CD14-positive monocyte (primary cell): ENCODE measurements at regions not wholly inside any gene's neighbourhood (a gene's known extent, or its start where the extent isn't known, plus 50 kb on each side); places are given as distances from the start of the nearest gene placed in this dataset.

Experiments
- DNase-seq, 3 donors: peaks; one replicate each; pipeline ENCODE4 v3.0.0-alpha.2; 2011 to 2022
- H2AFZ ChIP-seq: 2 replicates; pipeline ENCODE4 v1.6.0; 2012; ENCODE audit warnings: mild to moderate bottlenecking, low read depth, low read length, inconsistent platforms; ENCODE audit not compliant: insufficient read depth, poor library complexity, severe bottlenecking
- H3K27ac ChIP-seq, 2 donors: 1 replicate in 1 of 2; 2 replicates in 1 of 2; pipeline ENCODE4 v1.5.1; 2012 to 2013; ENCODE audit warnings: low read length in 2 of 2, control low read depth in 1 of 2, inconsistent platforms in 1 of 2, low read depth in 1 of 2, mild to moderate bottlenecking in 1 of 2
- H3K27me3 ChIP-seq, 2 donors: one replicate each; pipeline versions ENCODE4 v1.6.0 to v1.6.1; 2011 to 2013; ENCODE audit warnings: low read length in 2 of 2; ENCODE audit not compliant: control insufficient read depth in 2 of 2, insufficient read depth in 2 of 2
- H3K36me3 ChIP-seq, 2 donors: replicated peaks in 1 of 2; 1 replicate in 1 of 2; 2 replicates in 1 of 2; pipeline versions ENCODE4 v1.5.1 to v1.6.1; 2012 to 2013; ENCODE audit warnings: low read length in 2 of 2, control low read depth in 1 of 2, inconsistent platforms in 1 of 2, mild to moderate bottlenecking in 1 of 2; ENCODE audit not compliant: insufficient read depth in 2 of 2, control insufficient read depth in 1 of 2
- H3K4me1 ChIP-seq, 2 donors: 1 replicate in 1 of 2; 2 replicates in 1 of 2; pipeline versions ENCODE4 v1.5.1 to v1.6.1; 2012 to 2013; ENCODE audit warnings: low read length in 2 of 2, control low read depth in 1 of 2, inconsistent platforms in 1 of 2, mild to moderate bottlenecking in 1 of 2, moderate library complexity in 1 of 2; ENCODE audit not compliant: insufficient read depth in 2 of 2, control insufficient read depth in 1 of 2
- H3K4me2 ChIP-seq: replicated peaks from 2 replicates; pipeline ENCODE3; 2012; ENCODE audit warnings: low read length, moderate library complexity, mild to moderate bottlenecking; ENCODE audit not compliant: poor library complexity, severe bottlenecking; ENCODE audit errors: extremely low read depth
- H3K4me3 ChIP-seq, 3 experiments: fragments of 200-600 bp in 1 of 3; sonication (generic) in 1 of 3; replicated peaks in 1 of 3; 1 replicate in 2 of 3; 2 replicates in 1 of 3; pipeline ENCODE4 v1.5.1; 2011 to 2013; ENCODE audit warnings: low read length in 3 of 3, mild to moderate bottlenecking in 3 of 3, control low read depth in 2 of 3, low read depth in 2 of 3, inconsistent platforms in 1 of 3, moderate library complexity in 1 of 3
- H3K79me2 ChIP-seq: 2 replicates; pipeline ENCODE4 v1.6.0; 2012; ENCODE audit warnings: mild to moderate bottlenecking, control low read depth, inconsistent platforms, low read length, moderate library complexity; ENCODE audit not compliant: insufficient read depth
- H3K9ac ChIP-seq: 2 replicates; pipeline ENCODE4 v1.6.0; 2017; ENCODE audit warnings: low read length, mild to moderate bottlenecking; ENCODE audit not compliant: insufficient read depth, poor library complexity, severe bottlenecking
- H3K9me3 ChIP-seq, 2 donors: replicated peaks in 1 of 2; 1 replicate in 1 of 2; 2 replicates in 1 of 2; pipeline versions ENCODE4 v1.5.1 to v1.6.1; 2012 to 2013; ENCODE audit warnings: low read length in 2 of 2, control low read depth in 1 of 2; ENCODE audit not compliant: control insufficient read depth in 1 of 2, insufficient read depth in 1 of 2
- H4K20me1 ChIP-seq: 2 replicates; pipeline ENCODE4 v1.6.0; 2012; ENCODE audit warnings: mild to moderate bottlenecking, low read length, control low read depth, moderate library complexity; ENCODE audit not compliant: insufficient read depth
- H3K27ac Mint-ChIP-seq, 7 donors: one replicate each; pipeline ENCODE4 v1.8.0; 2020; ENCODE audit warnings: mild to moderate bottlenecking in 7 of 7, mixed read lengths in 7 of 7, moderate library complexity in 6 of 7, inconsistent platforms in 2 of 7
- H3K27me3 Mint-ChIP-seq, 3 donors: one replicate each; pipeline ENCODE4 v1.8.0; 2021 to 2022; ENCODE audit warnings: low read depth in 3 of 3, mild to moderate bottlenecking in 3 of 3, mixed read lengths in 3 of 3, moderate library complexity in 3 of 3, inconsistent platforms in 1 of 3
- H3K36me3 Mint-ChIP-seq, 2 donors: one replicate each; pipeline ENCODE4 v1.8.0; 2020; ENCODE audit warnings: mixed read lengths in 2 of 2, inconsistent platforms in 1 of 2, mild to moderate bottlenecking in 1 of 2
- H3K4me1 Mint-ChIP-seq: one replicate; pipeline ENCODE4 v1.8.0; 2020; ENCODE audit warnings: mild to moderate bottlenecking, mixed read lengths
- H3K4me3 Mint-ChIP-seq, 2 donors: one replicate each; pipeline ENCODE4 v1.8.0; 2020; ENCODE audit warnings: mild to moderate bottlenecking in 2 of 2, mixed read lengths in 2 of 2, moderate library complexity in 1 of 2
- H3K9me3 Mint-ChIP-seq, 7 donors: one replicate each; pipeline ENCODE4 v1.8.0; 2020 to 2022; ENCODE audit warnings: mixed read lengths in 7 of 7, mild to moderate bottlenecking in 6 of 7, moderate library complexity in 6 of 7, inconsistent platforms in 2 of 7
- CTCF ChIP-seq: fragments of 200-600 bp; IDR thresholded peaks from one replicate; pipeline ENCODE4 v1.8.0; 2022; ENCODE audit warnings: antibody characterized with exemption, mild to moderate bottlenecking
- WGBS: methylation state at CpG from one replicate; pipeline ENCODE4 v1.1.5; 2013; ENCODE audit warnings: missing lambda C conversion rate; ENCODE audit not compliant: insufficient coverage; 5-methylcytosine and 5-hydroxymethylcytosine counted together
- intact Hi-C, 2 donors: fragments of 100-400 bp; cut with micrococcal nuclease; formaldehyde crosslinking; loops; one replicate each; pipeline versions ENCODE4 v1.15.0 to v1.15.1; 2023

DNA sequence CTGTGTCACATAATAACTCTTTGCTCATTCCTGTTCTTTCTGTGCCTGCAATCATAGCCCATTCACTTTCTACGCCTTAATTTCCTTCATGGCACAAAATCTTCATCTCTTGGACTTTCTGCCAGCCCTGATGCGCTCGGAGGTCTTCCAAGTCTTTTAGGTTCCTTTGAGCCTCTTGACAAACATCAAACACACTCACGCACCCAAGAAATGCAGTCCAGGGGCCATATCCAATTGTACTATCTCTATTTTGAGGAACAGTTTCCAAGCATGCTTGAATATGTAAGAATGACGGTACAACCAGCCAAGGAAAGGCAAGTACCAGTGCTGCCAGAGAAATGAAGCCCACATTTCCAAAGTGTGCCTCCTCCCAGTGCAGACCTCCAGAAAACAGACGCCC is 234.1 kb downstream of the MEX3B start:
- 96% methylated on average over 4 of the region's 6 CpGs for WGBS
- intact Hi-C loops = no loop called here

DNA sequence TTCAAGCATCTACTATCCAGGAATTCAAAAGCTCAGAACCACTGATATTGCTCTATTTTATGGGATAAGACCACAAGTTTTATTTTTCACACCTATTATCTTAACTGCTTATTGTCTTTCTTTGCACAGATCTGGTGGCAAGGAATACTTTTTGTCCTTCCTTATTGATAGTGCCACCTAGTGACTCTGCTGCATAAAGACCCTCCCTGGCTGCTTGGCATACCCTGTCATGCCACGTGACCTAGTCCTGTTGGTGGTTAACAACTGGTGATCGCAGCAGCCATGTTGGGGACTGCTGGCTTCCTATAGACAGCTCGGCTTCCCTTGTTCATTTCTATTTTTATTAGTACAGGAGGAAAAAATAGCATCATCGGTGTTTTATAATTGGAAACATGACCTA is 236.3 kb downstream of the MEX3B start:
- Histone ChIP-seq H3K79me2 (no peaks in the 10 kb centered on the region), H2AFZ (no peak overlapping the region), H4K20me1 (no peaks in the 10 kb centered on the region), H3K4me1 (no peaks in the 10 kb centered on the region), H3K4me3 (no peak overlapping the region), H3K4me2 (no peak overlapping the region), H3K9me3 (no peaks in the 10 kb centered on the region), H3K27me3 (no peaks in the 10 kb centered on the region), H3K36me3 (no peaks in the 10 kb centered on the region), H3K27ac (no peak overlapping the region), H3K9ac (no peak overlapping the region)
- intact Hi-C loops = no loop called here
- H3K36me3 Mint-ChIP-seq = no peaks in the 10 kb centered on the region
- peaks cover 0 to 2% (median 0%) of the 10 kb centered on the region in 7 donors for H3K9me3 Mint-ChIP-seq
- 17% methylated on average over 1 of the region's 4 CpGs for WGBS
- no peaks in the 10 kb centered on the region for H3K4me1 Mint-ChIP-seq
- peaks cover 0 to 2% (median 1%) of the 10 kb centered on the region in 3 donors for H3K27me3 Mint-ChIP-seq
- no peak for TF ChIP-seq CTCF
- H3K27ac Mint-ChIP-seq = no peak overlapping the region
- H3K4me3 Mint-ChIP-seq = no peak overlapping the region
- DNase-seq = no peak

More for the DNA sequence above, 234.1 kb downstream of the MEX3B start:
- no peaks in the 10 kb centered on the region for H3K36me3 ChIP-seq
- no peak overlapping the region for H3K4me3 Mint-ChIP-seq
- no peak overlapping the region for H3K4me3 ChIP-seq
- no peaks in the 10 kb centered on the region for H3K4me1 ChIP-seq
- H3K9me3 ChIP-seq = no peaks in the 10 kb centered on the region
- no peak overlapping the region for H3K27ac ChIP-seq
- H3K27ac Mint-ChIP-seq = no peak overlapping the region
- no peak overlapping the region for H3K4me2 ChIP-seq
- no peak for DNase-seq
- no peaks in the 10 kb centered on the region for H3K79me2 ChIP-seq
- H3K9ac ChIP-seq = no peak overlapping the region
- TF ChIP-seq CTCF = no peak
- no peak overlapping the region for H2AFZ ChIP-seq
- H3K4me1 Mint-ChIP-seq = no peaks in the 10 kb centered on the region
- H3K9me3 Mint-ChIP-seq = peaks cover 0 to 2% (median 0%) of the 10 kb centered on the region in 7 donors
- H3K36me3 Mint-ChIP-seq = no peaks in the 10 kb centered on the region
- no peaks in the 10 kb centered on the region for H3K27me3 ChIP-seq
- H4K20me1 ChIP-seq = no peaks in the 10 kb centered on the region
- peaks cover 0 to 1% (median 0%) of the 10 kb centered on the region in 3 donors for H3K27me3 Mint-ChIP-seq
